Fibroblast of pulmonary artery (primary cell): ENCODE measurements at regions not wholly inside any gene's neighbourhood (a gene's known extent, or its start where the extent isn't known, plus 50 kb on each side); places are given as distances from the start of the nearest gene placed in this dataset.

Source experiments
- DNase-seq: peaks from one replicate; pipeline ENCODE4 v3.0.0-alpha.2; 2010; ENCODE audit warnings: low read depth
- H3K4me3 ChIP-seq: replicated peaks from 2 replicates; pipeline ENCODE4 v1.5.1; 2011; ENCODE audit warnings: low read depth, mild to moderate bottlenecking, control low read depth, low read length, moderate library complexity
- TF ChIP-seq, protein P1 (sequence below): IDR thresholded peaks from 2 replicates; pipeline ENCODE4 v1.5.1; 2011; ENCODE audit warnings: mild to moderate bottlenecking, control low read depth, low read length, inconsistent platforms; ENCODE audit errors: missing control alignments

DNA sequence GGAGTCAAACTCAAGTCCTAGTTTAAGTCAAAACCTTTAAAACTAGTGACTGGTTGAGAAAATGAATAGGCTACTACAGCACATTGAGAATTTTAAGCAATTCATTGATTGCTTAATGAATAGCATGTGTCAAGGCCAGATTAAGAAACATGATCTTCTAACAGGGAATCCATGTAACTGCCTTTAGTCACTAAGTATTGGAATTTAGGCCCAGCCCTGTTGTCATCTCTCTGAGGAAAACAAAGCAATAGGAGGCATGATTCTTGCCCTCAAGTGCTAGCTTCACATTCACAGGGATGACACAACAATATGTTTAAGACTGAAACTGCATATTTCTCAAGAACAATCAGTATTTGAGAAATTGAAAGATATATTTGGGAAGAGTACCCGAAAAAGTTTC lies 70.0 kb upstream of the PTGS2 start:
- peak; percentile 13 for DNase-seq
- no peak overlapping the region for H3K4me3 ChIP-seq
- TF ChIP-seq, protein P1, sequence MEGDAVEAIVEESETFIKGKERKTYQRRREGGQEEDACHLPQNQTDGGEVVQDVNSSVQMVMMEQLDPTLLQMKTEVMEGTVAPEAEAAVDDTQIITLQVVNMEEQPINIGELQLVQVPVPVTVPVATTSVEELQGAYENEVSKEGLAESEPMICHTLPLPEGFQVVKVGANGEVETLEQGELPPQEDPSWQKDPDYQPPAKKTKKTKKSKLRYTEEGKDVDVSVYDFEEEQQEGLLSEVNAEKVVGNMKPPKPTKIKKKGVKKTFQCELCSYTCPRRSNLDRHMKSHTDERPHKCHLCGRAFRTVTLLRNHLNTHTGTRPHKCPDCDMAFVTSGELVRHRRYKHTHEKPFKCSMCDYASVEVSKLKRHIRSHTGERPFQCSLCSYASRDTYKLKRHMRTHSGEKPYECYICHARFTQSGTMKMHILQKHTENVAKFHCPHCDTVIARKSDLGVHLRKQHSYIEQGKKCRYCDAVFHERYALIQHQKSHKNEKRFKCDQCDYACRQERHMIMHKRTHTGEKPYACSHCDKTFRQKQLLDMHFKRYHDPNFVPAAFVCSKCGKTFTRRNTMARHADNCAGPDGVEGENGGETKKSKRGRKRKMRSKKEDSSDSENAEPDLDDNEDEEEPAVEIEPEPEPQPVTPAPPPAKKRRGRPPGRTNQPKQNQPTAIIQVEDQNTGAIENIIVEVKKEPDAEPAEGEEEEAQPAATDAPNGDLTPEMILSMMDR = no peak

DNA sequence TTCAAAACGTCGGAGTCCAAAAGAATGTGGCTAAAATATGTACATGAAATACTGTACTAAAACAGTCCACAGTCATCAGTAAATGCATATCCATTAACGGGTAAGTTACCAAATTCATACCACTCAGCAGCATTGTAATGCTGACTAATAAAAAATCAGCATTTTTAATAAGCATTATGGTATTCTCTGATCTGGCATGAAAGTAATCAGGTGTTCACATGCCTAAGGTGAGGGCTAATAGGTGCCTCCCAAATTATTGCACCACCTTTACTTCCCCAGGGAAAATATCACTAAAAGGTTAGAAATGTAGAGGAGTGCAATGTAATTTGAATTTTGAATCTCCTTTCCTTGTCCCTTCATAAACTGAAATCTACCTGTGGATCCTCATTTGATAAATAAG lies 69.6 kb upstream of the PTGS2 start:
- no peak for DNase-seq
- H3K4me3 ChIP-seq = no peak overlapping the region
- TF ChIP-seq, protein P1 = no peak

DNA sequence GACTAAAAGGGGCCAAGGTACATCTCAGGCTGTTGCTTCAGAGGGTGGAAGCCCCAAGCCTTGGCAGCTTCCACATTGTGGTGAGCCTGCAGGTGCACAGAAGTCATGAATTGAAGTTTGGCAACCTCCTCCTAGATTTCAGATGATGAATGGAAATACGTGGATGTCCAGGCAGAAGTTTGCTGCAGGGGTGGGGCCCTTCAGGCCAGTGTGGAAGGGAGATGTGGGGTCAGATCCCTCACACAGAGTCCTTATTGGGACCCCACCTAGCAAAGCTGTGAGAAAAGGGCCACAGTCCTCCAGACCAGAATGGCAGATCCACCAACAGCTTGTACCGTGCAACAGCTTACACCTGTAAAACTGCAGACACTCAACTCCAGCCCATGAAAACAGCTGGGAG lies 67.4 kb upstream of the PTGS2 start:
- H3K4me3 ChIP-seq = no peak overlapping the region
- TF ChIP-seq, protein P1 = no peak
- no peak for DNase-seq

DNA sequence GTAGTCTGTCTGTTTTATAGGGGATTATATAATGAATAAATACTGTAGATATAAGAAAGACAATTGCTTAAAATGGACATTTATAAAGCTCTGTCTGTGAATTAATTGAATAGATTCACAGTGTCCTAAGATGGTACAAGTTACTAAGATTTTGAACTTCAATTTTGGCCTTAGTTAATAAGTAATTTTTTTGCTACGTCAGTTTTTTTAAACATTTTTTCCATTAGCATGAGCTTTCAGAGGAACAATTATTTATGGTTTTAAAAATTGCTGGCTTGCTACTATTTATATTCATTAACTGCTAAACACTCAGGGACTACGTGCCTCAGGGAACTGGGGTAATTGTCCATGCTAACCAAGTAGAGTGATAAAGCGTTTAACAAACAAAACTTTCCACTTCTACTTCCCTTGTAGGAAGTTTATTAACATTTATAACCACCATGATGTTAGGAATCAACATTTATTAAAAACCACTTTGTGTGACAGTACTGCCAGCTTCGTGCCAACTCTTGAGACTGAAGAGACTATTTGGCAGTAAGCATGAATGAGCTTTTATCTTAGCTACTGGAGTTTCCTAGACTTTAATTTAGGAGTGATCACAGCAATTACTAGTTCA lies 65.4 kb upstream of the PTGS2 start:
- TF ChIP-seq, protein P1 = no peak
- H3K4me3 ChIP-seq = no peak overlapping the region
- DNase-seq = no peak

DNA sequence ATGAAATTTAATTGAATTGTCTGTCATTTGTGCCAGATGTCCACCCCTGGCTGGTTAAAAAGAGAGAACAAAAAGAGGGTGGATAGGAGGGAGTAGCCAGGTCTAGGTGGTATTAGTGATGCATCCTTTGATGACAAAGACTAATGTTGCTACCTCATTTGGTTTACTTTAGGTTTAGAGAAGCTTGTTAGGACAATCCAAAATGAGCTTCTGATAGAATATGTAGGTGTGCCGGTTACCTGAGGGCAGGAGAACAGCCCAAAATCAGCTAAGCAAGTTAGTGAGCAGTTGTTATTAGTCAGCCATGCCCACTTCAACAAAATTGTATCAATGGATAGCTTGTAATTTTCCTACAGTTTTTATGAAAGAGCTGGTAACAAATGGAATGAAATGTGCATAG lies 61.4 kb upstream of the PTGS2 start:
- no peak for DNase-seq
- H3K4me3 ChIP-seq = no peak overlapping the region
- TF ChIP-seq, protein P1 = no peak

DNA sequence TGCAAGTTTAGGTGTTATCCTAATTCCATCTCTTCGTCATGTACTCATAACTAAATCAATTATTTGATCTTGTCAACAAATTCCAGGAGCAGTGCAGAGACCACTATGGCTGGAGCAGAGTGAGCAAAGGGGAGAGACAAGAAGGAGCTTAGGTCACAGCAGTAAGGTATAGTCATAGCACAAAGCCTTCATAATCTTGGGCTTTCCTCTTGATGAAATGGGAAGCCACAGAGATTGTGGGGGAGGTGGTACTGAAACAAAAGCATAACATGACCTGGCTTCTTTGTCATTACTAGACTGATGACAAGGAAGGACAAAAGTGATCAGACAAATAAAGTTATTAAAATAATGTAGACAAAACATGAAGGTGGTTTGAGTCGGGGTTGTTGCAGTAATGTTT lies 60.1 kb upstream of the PTGS2 start:
- DNase-seq = no peak
- H3K4me3 ChIP-seq = no peak overlapping the region
- TF ChIP-seq, protein P1 = no peak

DNA sequence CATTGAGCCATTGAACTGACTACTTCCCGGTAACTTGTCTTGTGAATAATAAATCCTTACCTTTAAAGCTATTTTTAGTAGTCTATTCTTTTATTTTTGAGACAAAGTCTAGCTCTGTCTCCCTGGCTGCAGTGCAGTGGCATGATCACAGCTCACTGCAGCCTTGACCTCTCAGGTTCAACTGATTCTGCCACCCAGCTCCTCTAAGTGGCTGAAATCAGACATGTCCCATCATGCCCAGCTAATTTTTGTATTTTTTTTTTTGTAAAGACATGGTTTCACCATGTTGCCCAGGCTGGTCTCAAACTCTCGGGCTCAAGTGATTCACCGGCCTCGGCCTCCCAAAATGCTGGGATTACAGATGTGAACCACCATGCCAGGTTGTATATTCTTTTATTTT lies 59.3 kb upstream of the PTGS2 start:
- TF ChIP-seq, protein P1 = no peak
- H3K4me3 ChIP-seq = no peak overlapping the region
- DNase-seq = no peak
